ENCODE measurements at regions not wholly inside any gene's neighbourhood (a gene's known extent, or its start where the extent isn't known, plus 50 kb on each side); places are given as distances from the start of the nearest gene placed in this dataset.

- H3K36me3 ChIP-seq: no peaks in the 10 kb centered on the region
- H3K27ac ChIP-seq: no peak overlapping the region
- H3K4me1 ChIP-seq: no peaks in the 10 kb centered on the region
- no peak for DNase-seq
- no peak overlapping the region for H3K4me3 ChIP-seq
- peaks cover 0 to 38% (median 24%) of the 10 kb centered on the region in 8 donors for H3K9me3 ChIP-seq
- TF ChIP-seq POLR2AphosphoS5 (IDR thresholded peaks at IDR 0.05) (no peak), CTCF (IDR thresholded peaks at IDR 0.05 in 8 of 11, conservative IDR thresholded peaks at IDR 0.05 in 3 of 11) (no peak), POLR2A (IDR thresholded peaks at IDR 0.05) (no peak)
- H3K27me3 ChIP-seq (replicated peaks in 1 of 7): no peaks in the 10 kb centered on the region
- intact Hi-C loops (cut with DNase I; ENCODE audit: low total_unique reads): no loop called here
- WGBS, 5 donors: 79 to 100% (median 84%) methylated on average over 2 of the region's 2 CpGs
These were observed 285.1 kb downstream of the DTWD2 start for GRCh38 chr5:118703241-118703640.

- Histone ChIP-seq H3K27ac (no peak overlapping the region), H3K36me3 (no peaks in the 10 kb centered on the region), H3K9me3 (peaks cover 0 to 32% (median 23%) of the 10 kb centered on the region in 8 donors), H3K4me3 (no peak overlapping the region), H3K4me1 (no peaks in the 10 kb centered on the region), H3K27me3 (replicated peaks in 1 of 7) (no peaks in the 10 kb centered on the region)
- TF ChIP-seq POLR2A (IDR thresholded peaks at IDR 0.05) (no peak), POLR2AphosphoS5 (IDR thresholded peaks at IDR 0.05) (no peak), CTCF (IDR thresholded peaks at IDR 0.05 in 8 of 11, conservative IDR thresholded peaks at IDR 0.05 in 3 of 11) (no peak)
- intact Hi-C loops (cut with DNase I; ENCODE audit: low total_unique reads): no loop called here
- DNase-seq: no peak
These were observed 286.6 kb downstream of the DTWD2 start for GRCh38 chr5:118701791-118702190.

- H3K27ac ChIP-seq: no peak overlapping the region
- no peaks in the 10 kb centered on the region for H3K27me3 ChIP-seq (replicated peaks in 1 of 7)
- no peak for TF ChIP-seq CTCF (IDR thresholded peaks at IDR 0.05 in 8 of 11, conservative IDR thresholded peaks at IDR 0.05 in 3 of 11)
- TF ChIP-seq POLR2AphosphoS5 (IDR thresholded peaks at IDR 0.05): no peak
- TF ChIP-seq POLR2A (IDR thresholded peaks at IDR 0.05): no peak
- no peaks in the 10 kb centered on the region for H3K4me1 ChIP-seq
- H3K9me3 ChIP-seq: peaks cover 0 to 32% (median 23%) of the 10 kb centered on the region in 8 donors
- H3K4me3 ChIP-seq: no peak overlapping the region
- H3K36me3 ChIP-seq: no peaks in the 10 kb centered on the region
- intact Hi-C loops (cut with DNase I; ENCODE audit: low total_unique reads): no loop called here
- WGBS, 5 donors: 25 to 38% (median 32%) methylated on average over 2 of the region's 2 CpGs
- no peak for DNase-seq
These were observed 287.8 kb downstream of the DTWD2 start for GRCh38 chr5:118700510-118700909.

- H3K4me3 ChIP-seq: no peak overlapping the region
- no peak for DNase-seq
- no peak for TF ChIP-seq POLR2A (IDR thresholded peaks at IDR 0.05)
- no peaks in the 10 kb centered on the region for H3K36me3 ChIP-seq
- H3K9me3 ChIP-seq: peaks cover 0 to 20% (median 14%) of the 10 kb centered on the region in 8 donors
- intact Hi-C loops (cut with DNase I; ENCODE audit: low total_unique reads): no loop called here
- no peaks in the 10 kb centered on the region for H3K4me1 ChIP-seq
- no peak overlapping the region for H3K27ac ChIP-seq
- H3K27me3 ChIP-seq (replicated peaks in 1 of 7): no peaks in the 10 kb centered on the region
- 23 to 41% (median 28%) methylated on average over 2 of the region's 2 CpGs for WGBS, 5 donors
These were observed 289.6 kb downstream of the DTWD2 start for GRCh38 chr5:118698774-118699173.

GRCh38 chr5:118696076-118696475, 292.3 kb downstream of the DTWD2 start:
- 68 to 84% (median 79%) methylated on average over 2 of the region's 2 CpGs for WGBS, 5 donors
- H3K36me3 ChIP-seq: no peaks in the 10 kb centered on the region
- H3K27me3 ChIP-seq (replicated peaks in 1 of 7): no peaks in the 10 kb centered on the region
- H3K27ac ChIP-seq: no peak overlapping the region
- TF ChIP-seq POLR2A (IDR thresholded peaks at IDR 0.05) (no peak), CTCF (IDR thresholded peaks at IDR 0.05 in 8 of 11, conservative IDR thresholded peaks at IDR 0.05 in 3 of 11) (no peak), POLR2AphosphoS5 (IDR thresholded peaks at IDR 0.05) (no peak)
- no peak overlapping the region for H3K4me3 ChIP-seq
- H3K9me3 ChIP-seq: no peaks in the 10 kb centered on the region
- intact Hi-C loops (cut with DNase I; ENCODE audit: low total_unique reads): no loop called here
- no peak for DNase-seq
- no peaks in the 10 kb centered on the region for H3K4me1 ChIP-seq

Measured in spleen (tissue), 11 donors.